ENCODE measurements at regions not wholly inside any gene's neighbourhood (a gene's known extent, or its start where the extent isn't known, plus 50 kb on each side); places are given as distances from the start of the nearest gene placed in this dataset.

GRCh38 chr3:6721491-6721890 is 139.4 kb upstream of the GRM7 start:
- no peak overlapping the region for H3K4me3 ChIP-seq (replicated peaks in 1 of 3; ENCODE audit: insufficient read depth in 1 of 3, low read depth in 1 of 3, low read length in 3 of 3)
- FAIRE-seq (no peak), DNase-seq (ENCODE audit: low read depth, low spot score) (no peak)
- no peak overlapping the region for H3K4me2 ChIP-seq (ENCODE audit: insufficient read depth, low read length)
- ChIA-PET POLR2A (no interaction called here), CTCF (no interaction called here)
- no peak overlapping the region for H3K9ac ChIP-seq (replicated peaks; ENCODE audit: extremely low read depth, insufficient read depth, low read length)
- no peaks in the 10 kb centered on the region for H3K4me1 ChIP-seq (ENCODE audit: control insufficient read depth, extremely low read depth, insufficient read depth, low read length)
- H3K27me3 ChIP-seq (ENCODE audit: control insufficient read depth in 2 of 2, insufficient read depth in 2 of 2, low read length in 2 of 2) = no peaks in the 10 kb centered on the region
- no peaks in the 10 kb centered on the region for H3K79me2 ChIP-seq (ENCODE audit: control insufficient read depth, insufficient read depth, low read length)
- no TSS peak for BruUV-seq (replicated peaks)
- TF ChIP-seq CTCF (IDR thresholded peaks at IDR 0.05; ENCODE audit: extremely low read depth in 1 of 2, insufficient read depth in 1 of 2, low read depth in 1 of 2, low read length in 2 of 2) (no peak), POLR2AphosphoS5 (IDR thresholded peaks at IDR 0.05; ENCODE audit: insufficient read depth, low read depth, low read length) (no peak), EZH2 (IDR thresholded peaks at IDR 0.05; ENCODE audit: borderline replicate concordance, low read depth, low read length, severe bottlenecking) (no peak), FOS (IDR thresholded peaks at IDR 0.05; ENCODE audit: borderline replicate concordance, insufficient read depth, low read length) (no peak), GATA2 (IDR thresholded peaks at IDR 0.05; ENCODE audit: insufficient read depth, insufficient read length, low read depth, low read length) (no peak), POLR2A (IDR thresholded peaks at IDR 0.05; ENCODE audit: low read depth, low read length) (no peak), JUN (IDR thresholded peaks at IDR 0.05; ENCODE audit: borderline replicate concordance, insufficient read depth, insufficient read length, low read depth) (no peak), MYC (IDR thresholded peaks at IDR 0.05; ENCODE audit: low read depth, low read length) (no peak)
- TF ChIP-seq, protein P1, sequence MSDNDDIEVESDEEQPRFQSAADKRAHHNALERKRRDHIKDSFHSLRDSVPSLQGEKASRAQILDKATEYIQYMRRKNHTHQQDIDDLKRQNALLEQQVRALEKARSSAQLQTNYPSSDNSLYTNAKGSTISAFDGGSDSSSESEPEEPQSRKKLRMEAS (IDR thresholded peaks at IDR 0.05; ENCODE audit: insufficient read depth, insufficient read length) = no peak
- no peaks in the 10 kb centered on the region for H3K36me3 ChIP-seq (ENCODE audit: control insufficient read depth in 2 of 2, extremely low read depth in 1 of 2, insufficient read depth in 2 of 2, low read length in 2 of 2)
- no peak overlapping the region for H2AFZ ChIP-seq (ENCODE audit: low read depth, low read length)
- dilution Hi-C loops (cut with MboI; ENCODE audit: extremely low pct_ligation_motif_present, low sequenced_read_pairs) = no loop called here
- intact Hi-C loops (cut with micrococcal nuclease) = no loop called here
- H3K9me3 ChIP-seq (replicated peaks; ENCODE audit: control insufficient read depth, insufficient read depth, low read length) = no peaks in the 10 kb centered on the region
- H4K20me1 ChIP-seq (replicated peaks; ENCODE audit: control insufficient read depth, extremely low read depth, insufficient read depth, low read length) = no peaks in the 10 kb centered on the region
- H3K9me1 ChIP-seq (replicated peaks; ENCODE audit: control insufficient read depth, extremely low read depth, insufficient read depth, low read length) = no peaks in the 10 kb centered on the region
- H3K27ac ChIP-seq (ENCODE audit: insufficient read depth, low read depth, low read length) = no peak overlapping the region

Measured in endothelial cell of umbilical vein (primary cell).